Heart right ventricle (tissue), 16 donors: ENCODE measurements at regions not wholly inside any gene's neighbourhood (a gene's known extent, or its start where the extent isn't known, plus 50 kb on each side); places are given as distances from the start of the nearest gene placed in this dataset.

Experiments used
- ATAC-seq, 8 donors: fragments of 200-7000 bp; cut with Tn5 transposase; one replicate each; pipeline ENCODE4 v1.9.1; 2020; ENCODE audit warnings: mild to moderate bottlenecking in 8 of 8, moderate library complexity in 8 of 8, moderate number of reproducible peaks in 1 of 8
- DNase-seq, 2 donors: peaks; one replicate each; pipeline ENCODE4 v3.0.0-alpha.2; 2020
- H3K27ac ChIP-seq, 10 donors: fragments of 200-600 bp; sonication (generic) in 2 of 10; one replicate each; pipeline versions ENCODE4 v1.5.0 to v1.8.0; 2020 to 2022; ENCODE audit warnings: mild to moderate bottlenecking in 3 of 10
- H3K27me3 ChIP-seq, 7 donors: fragments of 200-600 bp; one replicate each; pipeline ENCODE4 v1.8.0; 2021 to 2022; ENCODE audit warnings: mild to moderate bottlenecking in 2 of 7
- H3K36me3 ChIP-seq, 9 donors: fragments of 200-600 bp; sonication (generic) in 1 of 9; one replicate each; pipeline versions ENCODE4 v1.5.0 to v1.8.0; 2020 to 2022; ENCODE audit warnings: mild to moderate bottlenecking in 2 of 9
- H3K4me1 ChIP-seq, 9 donors: fragments of 200-600 bp; sonication (generic) in 1 of 9; one replicate each; pipeline versions ENCODE4 v1.5.0 to v1.8.0; 2020 to 2022; ENCODE audit warnings: mild to moderate bottlenecking in 4 of 9
- H3K4me3 ChIP-seq, 10 donors: fragments of 200-600 bp; sonication (generic) in 2 of 10; one replicate each; pipeline versions ENCODE4 v1.5.0 to v1.8.0; 2020 to 2022; ENCODE audit warnings: mild to moderate bottlenecking in 7 of 10, moderate library complexity in 2 of 10
- H3K9me3 ChIP-seq, 11 donors: fragments of 200-600 bp in 10 of 11; sonication (generic) in 2 of 11; one replicate each; pipeline versions ENCODE4 v1.5.0 to v1.8.0; 2013 to 2022; ENCODE audit warnings: mild to moderate bottlenecking in 2 of 11, control low read depth in 1 of 11, moderate library complexity in 1 of 11
- WGBS, 2 donors: extraction: QIAGEN DNeasy Blood & Tissue Kit; methylation state at CpG; one replicate each; pipeline ENCODE4 v1.1.7; 2013; ENCODE audit warnings: inconsistent platforms in 1 of 2; 5-methylcytosine and 5-hydroxymethylcytosine counted together
- intact Hi-C, 10 donors: fragments of 100-400 bp; cut with DNase I; formaldehyde crosslinking; loops; one replicate each; pipeline versions ENCODE4 v1.11.1 to v1.14.2; 2022
- TF ChIP-seq, protein P1 (sequence below), 9 donors: fragments of 200-600 bp; sonication (generic) in 2 of 9; IDR thresholded peaks; one replicate each; pipeline versions ENCODE4 v1.5.0 to v1.8.0; 2021 to 2022; ENCODE audit warnings: antibody characterized with exemption in 9 of 9, mild to moderate bottlenecking in 5 of 9, moderate library complexity in 1 of 9
- donor health status: Arrhythmogenic right ventricular cardiomyopathy.
- donor health status: ischemic (EF 13 %, LVEDD 7.1; RV severe dilation, severe dysfunction).
- donor health status: healthy with polysubstance abuse.
- donor health status: DM: no; HTN: yes; CAD: no.
- donor health status: DM: no; HTN: no; CAD: no.
- donor health status: ischemic (EF 25% LVEDD 6.9; RV normal size, moderate dysfunction).
- donor health status: ischemic (EF 25% LVEDD 5.7; RV mildly dilated, moderate dysfunction).
- donor health status: healthy.
- donor health status: DM: yes; HTN: yes; CAD: no.
- donor health status: Ischemic cardiomyopathy.
- donor health status: ischemic (EF 35%, LVEDD 5.7; RV mildly dilated, moderate dysfunction).
- donor health status: nonischemic (EF 11% LVEDD 7.7; RV severe dilation, severe dysfunction).
- donor health status: DM: yes; HTN: yes; CAD: no.
- donor health status: PGD.
- donor health status: ischemic (EF 29% LVEDD 5.4; RV normal size, mild dysfunction).
- donor health status: nonischemic (EF 23%, LVEDD 6.1; RV moderate dilation, normal function).

GRCh38 chr3:168951884-168952283 is 711.6 kb downstream of the MECOM start:
- Histone ChIP-seq H3K4me3 (no peak overlapping the region), H3K27ac (no peak overlapping the region), H3K9me3 (peaks cover 0 to 7% (median 0%) of the 10 kb centered on the region in 11 donors), H3K36me3 (no peaks in the 10 kb centered on the region), H3K4me1 (no peaks in the 10 kb centered on the region), H3K27me3 (no peaks in the 10 kb centered on the region)
- no peak for ATAC-seq
- WGBS, 2 donors, result 77 to 84% methylated on average over 3 of the region's 3 CpGs
- intact Hi-C loops, result loop anchor here in 3 of 10 donors (2.0 to 10.0 kb wide), 3 partner anchors 713 to 793 kb away; partner anchors contain the start of gene MECOM (in 1 of the 3)
- DNase-seq, result no peak
- TF ChIP-seq, protein P1, sequence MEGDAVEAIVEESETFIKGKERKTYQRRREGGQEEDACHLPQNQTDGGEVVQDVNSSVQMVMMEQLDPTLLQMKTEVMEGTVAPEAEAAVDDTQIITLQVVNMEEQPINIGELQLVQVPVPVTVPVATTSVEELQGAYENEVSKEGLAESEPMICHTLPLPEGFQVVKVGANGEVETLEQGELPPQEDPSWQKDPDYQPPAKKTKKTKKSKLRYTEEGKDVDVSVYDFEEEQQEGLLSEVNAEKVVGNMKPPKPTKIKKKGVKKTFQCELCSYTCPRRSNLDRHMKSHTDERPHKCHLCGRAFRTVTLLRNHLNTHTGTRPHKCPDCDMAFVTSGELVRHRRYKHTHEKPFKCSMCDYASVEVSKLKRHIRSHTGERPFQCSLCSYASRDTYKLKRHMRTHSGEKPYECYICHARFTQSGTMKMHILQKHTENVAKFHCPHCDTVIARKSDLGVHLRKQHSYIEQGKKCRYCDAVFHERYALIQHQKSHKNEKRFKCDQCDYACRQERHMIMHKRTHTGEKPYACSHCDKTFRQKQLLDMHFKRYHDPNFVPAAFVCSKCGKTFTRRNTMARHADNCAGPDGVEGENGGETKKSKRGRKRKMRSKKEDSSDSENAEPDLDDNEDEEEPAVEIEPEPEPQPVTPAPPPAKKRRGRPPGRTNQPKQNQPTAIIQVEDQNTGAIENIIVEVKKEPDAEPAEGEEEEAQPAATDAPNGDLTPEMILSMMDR (IDR thresholded peaks at IDR 0.05), result no peak

DNA sequence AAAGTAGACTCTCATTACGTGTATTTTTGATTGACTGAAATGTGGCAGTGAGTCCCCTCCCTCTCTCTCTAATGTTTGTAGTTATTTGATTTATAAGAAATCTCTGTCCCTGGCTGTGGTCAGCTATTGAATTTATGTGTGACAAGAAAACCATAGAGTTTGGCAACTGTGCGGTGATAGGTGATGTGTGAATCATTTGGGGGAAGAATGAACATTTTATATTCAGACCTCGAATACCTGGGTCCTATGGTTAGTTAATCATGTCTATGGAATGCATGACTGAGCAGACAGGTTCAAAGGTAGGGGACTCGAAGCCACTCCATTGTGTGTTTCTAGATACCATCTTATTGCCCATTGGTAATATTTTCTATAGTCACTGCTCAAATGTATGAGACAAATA is 712.1 kb downstream of the MECOM start:
- H3K27ac ChIP-seq, result no peak overlapping the region
- H3K4me3 ChIP-seq, result no peak overlapping the region
- H3K36me3 ChIP-seq, result no peaks in the 10 kb centered on the region
- intact Hi-C loops, result loop anchor here in 2 of 10 donors (10.0 kb wide), 2 partner anchors 713 to 793 kb away; partner anchors contain the start of gene MECOM (in 1 of the 2)
- WGBS, 2 donors, result 89% methylated on average over 4 of the region's 4 CpGs
- DNase-seq (no peak), ATAC-seq (no peak)
- no peaks in the 10 kb centered on the region for H3K27me3 ChIP-seq
- TF ChIP-seq, protein P1 (IDR thresholded peaks at IDR 0.05), result no peak
- H3K4me1 ChIP-seq, result no peaks in the 10 kb centered on the region
- H3K9me3 ChIP-seq, result peaks cover 0 to 7% (median 0%) of the 10 kb centered on the region in 11 donors

- Histone ChIP-seq H3K36me3 (no peaks in the 10 kb centered on the region), H3K9me3 (peaks cover 0 to 7% (median 0%) of the 10 kb centered on the region in 11 donors), H3K4me1 (no peaks in the 10 kb centered on the region), H3K27me3 (no peaks in the 10 kb centered on the region), H3K27ac (no peak overlapping the region), H3K4me3 (no peak overlapping the region)
- WGBS, 2 donors, result 61 to 64% methylated on average over 1 of the region's 1 CpG
- ATAC-seq (no peak), DNase-seq (no peak)
- TF ChIP-seq, protein P1 (IDR thresholded peaks at IDR 0.05), result no peak
- intact Hi-C loops, result loop anchor here in 2 of 10 donors (10.0 kb wide), 2 partner anchors 714 to 794 kb away; partner anchors contain the start of gene MECOM (in 1 of the 2)
Measured at GRCh38 chr3:168950622-168951021, 712.9 kb downstream of the MECOM start.

DNA sequence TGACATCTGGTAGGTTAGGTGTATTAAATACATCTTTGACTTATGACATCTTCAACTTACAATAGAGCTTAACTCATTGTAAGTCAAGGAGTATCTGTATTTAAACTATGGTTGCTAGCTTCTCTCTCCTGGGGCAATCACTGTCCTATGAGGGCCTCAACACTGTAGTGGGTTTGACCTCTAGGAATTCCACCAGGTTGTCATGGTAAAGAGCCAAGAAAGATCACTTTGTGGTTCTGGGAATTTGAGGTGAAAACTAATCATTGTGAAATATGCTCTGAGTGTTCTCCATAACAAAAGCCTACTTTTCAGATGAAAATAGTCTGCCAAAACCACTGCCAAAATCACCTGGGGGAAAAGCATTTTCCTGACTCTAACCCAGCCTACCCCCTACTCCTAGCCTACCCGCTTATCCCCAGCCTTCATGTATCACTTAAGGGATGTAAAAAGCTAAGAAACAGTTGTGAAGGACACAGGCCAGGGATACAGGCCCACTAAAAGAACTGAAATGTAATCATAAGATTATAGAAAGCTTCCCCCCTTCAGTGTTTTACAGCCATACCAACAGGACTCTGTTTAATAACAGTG is 723.8 kb downstream of the MECOM start:
- intact Hi-C loops, result no loop called here
- Histone ChIP-seq H3K4me1 (no peaks in the 10 kb centered on the region), H3K27ac (no peak overlapping the region), H3K36me3 (no peaks in the 10 kb centered on the region), H3K27me3 (no peaks in the 10 kb centered on the region), H3K9me3 (peaks cover 0 to 16% (median 0%) of the 10 kb centered on the region in 11 donors), H3K4me3 (no peak overlapping the region)
- no peak for ATAC-seq
- DNase-seq, result no peak
- WGBS, 2 donors, result 71 to 82% methylated on average over 1 of the region's 1 CpG
- TF ChIP-seq, protein P1 (IDR thresholded peaks at IDR 0.05), result no peak
